IPS-NIHi11 (cell line): ENCODE measurements at regions not wholly inside any gene's neighbourhood (a gene's known extent, or its start where the extent isn't known, plus 50 kb on each side); places are given as distances from the start of the nearest gene placed in this dataset.
A peak's percentile ranks its signal among the peaks of the same experiment; 100 is the strongest.

ENCODE experiments used
- DNase-seq: peaks from one replicate; pipeline ENCODE4 v3.0.0; 2012; ENCODE audit warnings: mixed read lengths, low spot score

DNA sequence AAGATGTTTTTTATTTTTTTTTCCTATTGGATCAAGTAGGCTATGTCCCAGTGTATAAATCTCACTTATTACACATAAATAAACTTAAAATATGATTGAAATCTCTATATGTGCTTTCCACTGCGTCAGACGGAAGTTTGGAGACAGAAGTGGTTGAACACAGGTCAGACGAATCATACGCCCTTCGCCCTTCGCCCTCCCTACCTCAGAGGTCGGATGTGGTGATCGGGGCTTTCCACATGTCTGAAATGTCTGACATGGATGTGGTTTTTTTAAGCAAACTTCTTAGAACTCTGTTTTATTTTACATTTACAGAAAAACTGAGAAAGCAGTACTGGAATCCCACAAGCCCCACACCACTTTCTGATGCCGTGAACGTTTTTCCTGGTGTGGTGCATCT lies 344.4 kb downstream of the THBS2 start:
- DNase-seq, result no peak

DNA sequence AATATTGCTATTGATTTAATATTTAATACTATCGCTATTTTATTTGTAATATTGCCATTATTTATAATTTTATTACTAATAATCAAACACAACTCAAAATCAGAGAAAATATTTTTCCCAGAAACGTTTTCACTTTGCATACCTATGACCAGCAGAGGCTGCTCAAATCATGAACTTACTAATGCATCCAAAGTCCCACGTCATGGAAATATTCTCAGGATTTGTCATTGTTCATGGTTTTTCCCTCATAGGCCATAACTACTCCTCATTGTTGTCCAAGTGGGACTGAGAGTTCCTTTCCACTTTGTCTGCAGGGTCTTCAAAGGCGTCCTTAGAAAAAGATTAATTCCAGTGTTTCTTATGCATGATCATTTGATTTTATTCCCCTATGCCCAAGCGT lies 344.8 kb downstream of the THBS2 start:
- DNase-seq, result no peak

DNA sequence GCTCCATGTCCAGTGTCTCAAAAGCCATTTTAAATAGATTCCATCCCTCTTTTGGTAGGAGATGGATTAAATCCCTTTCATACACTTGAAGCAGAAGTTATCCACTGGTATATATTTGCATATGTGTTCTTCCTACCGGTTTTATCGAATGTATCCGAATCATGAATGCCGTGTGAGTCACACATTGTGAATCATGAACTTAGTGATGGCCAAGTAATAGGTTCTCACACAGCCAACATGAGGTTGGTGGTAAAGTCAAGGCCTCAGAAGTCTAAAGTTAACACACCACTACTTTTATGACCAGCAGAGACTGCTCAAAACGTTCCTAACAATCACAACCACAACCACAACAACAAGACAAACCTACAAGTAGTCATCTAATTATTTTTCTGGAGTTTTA lies 345.5 kb downstream of the THBS2 start:
- no peak for DNase-seq

DNA sequence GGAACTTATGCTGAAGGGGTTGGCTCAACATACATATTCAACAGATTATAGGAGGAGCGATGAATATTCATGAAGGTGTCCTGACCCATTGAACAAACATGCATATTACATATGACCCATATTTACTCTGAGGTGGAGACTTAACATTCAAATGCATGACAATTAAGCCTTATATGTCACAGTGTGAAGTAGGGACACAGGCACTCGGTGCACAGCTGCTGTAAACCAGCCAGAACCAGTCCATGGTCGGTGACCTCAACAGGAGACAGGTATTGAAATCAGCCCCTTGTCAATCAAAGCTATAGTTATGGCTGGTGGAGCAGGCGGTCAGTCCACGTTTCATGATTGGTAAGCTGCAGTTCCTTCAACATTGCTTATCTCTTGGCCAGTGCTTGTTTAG lies 347.3 kb downstream of the THBS2 start:
- DNase-seq, result no peak

DNA sequence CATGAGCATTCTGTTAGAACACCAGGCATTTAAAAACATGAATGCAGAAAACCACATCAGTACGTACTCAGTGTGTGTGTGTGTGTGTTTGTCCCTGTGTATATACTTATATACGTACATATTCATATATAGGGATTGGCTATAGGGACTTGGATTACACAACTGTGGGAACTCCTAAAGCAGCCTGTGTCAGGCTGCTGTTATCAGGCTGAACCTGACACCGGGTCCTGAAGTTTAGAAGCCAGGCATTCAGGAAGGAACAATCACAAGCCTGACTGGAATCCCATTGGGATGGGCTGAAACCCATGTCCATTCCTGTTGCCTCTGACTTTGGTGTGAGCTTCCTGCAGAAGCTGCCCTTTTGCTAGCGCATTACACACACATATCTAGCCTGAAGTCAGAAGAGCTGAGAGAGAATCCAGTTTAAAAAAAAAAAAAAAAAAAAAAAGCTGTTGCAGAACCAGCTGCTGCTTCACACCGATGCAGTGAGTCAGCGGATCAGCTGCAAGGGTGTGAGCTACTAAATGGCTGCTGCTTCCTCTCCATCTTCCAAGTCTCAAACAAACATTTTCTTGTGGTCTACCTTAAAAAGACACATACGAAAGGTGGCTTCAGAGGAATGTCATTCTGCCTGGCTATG lies 348.1 kb downstream of the THBS2 start:
- no peak for DNase-seq

DNA sequence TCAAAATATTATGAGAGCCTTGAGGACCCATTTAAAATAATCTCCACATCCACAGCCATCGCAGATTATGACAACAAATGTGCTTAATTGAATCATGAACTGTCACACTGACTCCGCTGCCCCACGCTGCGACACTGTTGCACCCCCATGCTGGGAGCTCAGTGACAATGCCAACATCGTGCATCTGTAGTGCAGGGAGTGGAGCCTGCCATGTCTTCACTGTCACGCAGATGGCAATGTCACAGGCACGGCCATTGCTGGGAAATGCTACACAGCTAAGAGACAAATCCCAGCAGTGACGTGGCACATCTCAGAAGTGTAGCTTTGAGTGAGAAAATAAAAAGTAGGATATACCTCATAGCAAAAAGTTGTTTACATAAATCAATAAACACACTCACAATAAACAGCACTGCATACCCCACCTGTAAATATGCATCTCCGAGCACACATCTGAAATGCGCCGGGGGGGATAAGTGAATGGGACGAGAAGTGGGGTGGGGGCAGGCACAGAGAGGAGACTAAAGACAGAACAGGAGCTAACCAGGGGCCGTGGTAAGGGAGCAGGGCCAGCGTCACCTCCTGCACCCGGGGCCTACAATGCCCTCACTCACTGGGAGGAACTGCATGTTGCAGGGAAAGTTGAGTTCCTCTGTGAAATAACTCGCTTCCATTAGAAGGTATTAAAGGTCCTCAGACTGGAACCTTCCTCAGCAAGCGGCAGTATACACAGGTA lies 349.9 kb downstream of the THBS2 start:
- DNase-seq, result no peak

DNA sequence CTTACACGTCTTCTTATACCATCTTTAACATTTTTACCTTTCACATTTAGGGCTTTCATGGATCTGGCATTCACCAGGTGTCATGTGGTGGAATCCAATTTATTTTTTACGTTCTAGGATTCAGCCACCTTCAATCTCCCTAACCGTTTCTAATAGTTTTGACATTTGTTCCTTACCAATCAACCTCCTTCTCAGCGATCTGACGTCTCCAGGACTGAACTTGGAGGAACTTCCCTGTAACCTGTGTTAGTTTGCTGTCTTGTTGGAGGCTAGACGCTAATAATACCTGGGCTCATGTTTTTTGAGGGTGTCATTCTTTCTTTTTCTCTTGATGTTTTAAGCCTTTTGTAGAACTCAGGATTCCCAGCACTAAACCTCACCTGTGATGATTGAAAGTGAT lies 351.6 kb downstream of the THBS2 start:
- DNase-seq, result no peak

DNA sequence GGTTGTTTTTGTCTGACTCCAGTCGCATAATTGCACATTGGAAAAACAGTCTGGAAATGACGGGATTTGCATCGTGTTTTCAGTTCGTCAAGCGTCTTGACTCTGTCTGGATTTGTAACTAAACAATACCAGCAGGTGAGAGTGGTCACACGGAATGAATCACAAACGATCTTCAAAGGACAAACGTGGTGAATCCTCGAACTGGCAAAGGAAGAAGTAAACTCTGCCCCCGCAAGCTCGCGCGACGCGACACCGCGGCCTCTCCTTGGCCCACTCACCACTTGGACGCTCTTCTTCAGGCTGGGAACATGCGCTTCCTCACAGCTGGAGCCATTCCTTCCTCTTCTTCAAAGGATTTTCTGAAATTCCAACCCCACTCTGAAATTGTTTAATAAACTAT lies 352.6 kb downstream of the THBS2 start:
- DNase-seq, result no peak

DNA sequence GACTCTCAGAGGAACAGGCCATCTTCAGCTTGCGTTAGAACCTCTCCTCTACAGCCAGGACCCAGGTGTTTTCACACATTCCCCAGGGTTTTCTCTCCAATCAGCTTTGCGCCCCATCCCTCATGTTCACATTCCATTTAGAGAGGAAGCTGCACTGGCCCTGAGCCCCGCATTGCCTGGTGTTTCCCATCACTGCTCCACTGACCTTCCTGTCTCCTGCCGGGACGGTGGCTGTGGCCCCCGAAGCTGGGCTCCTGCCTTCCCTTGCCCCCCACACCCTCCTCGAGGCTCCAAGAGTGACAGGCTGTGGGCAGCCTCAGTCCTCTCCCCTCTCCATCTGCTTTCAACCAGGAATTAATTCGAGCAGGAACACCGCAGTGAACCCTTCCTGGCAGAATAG lies 357.3 kb downstream of the THBS2 start:
- DNase-seq, result no peak

DNA sequence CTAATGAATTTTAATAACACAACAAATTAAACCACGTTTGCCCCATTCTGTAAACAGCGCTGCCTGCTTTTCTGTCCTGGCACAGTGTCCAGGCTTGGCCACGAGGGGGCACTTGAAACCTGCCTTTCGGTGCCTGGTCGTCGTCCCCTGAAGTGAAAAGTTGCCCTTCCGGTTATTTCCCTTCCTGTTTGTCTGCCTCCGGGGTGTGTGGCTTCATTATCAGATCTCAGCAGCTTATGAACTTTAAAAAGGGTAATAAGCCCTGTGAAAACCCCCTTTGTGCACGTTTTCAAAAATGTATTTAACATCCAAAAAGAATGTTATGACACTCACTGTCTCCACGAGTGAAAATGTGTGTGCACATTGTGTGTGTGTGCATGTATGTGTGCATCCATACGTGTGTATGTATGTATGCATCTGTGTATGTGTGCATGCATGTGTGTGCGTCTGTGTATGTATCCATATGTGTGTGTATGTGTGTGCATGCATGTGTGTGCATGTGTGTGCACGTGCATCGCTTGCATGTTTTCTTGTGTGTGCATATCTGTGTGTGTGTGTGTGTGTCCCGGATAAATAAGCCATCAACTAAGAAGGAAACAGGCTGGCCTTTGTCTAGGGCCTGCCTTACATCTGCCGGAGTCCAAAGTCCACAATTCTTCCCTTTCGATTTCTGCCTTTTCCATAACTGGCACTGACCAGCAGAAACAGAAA lies 358.4 kb downstream of the THBS2 start:
- DNase-seq, result peak; percentile 91

DNA sequence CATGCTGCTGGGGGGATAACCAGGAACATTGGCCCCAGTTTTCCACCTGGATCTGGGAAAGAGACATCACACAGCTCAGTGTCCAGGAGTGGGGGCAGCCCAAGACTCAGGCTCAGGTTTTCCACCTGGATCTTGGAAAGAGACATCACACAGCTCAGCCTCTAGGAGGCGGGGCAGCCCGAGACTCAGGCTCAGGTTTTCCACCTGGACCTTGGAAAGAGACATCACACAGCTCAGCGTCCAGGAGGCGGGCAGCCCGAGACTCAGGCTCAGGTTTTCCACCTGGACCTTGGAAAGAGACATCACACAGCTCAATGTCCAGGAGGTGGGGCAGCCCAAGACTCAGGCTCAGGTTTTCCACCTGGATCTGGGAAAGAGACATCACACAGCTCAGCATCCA lies 361.6 kb downstream of the THBS2 start:
- DNase-seq, result no peak

DNA sequence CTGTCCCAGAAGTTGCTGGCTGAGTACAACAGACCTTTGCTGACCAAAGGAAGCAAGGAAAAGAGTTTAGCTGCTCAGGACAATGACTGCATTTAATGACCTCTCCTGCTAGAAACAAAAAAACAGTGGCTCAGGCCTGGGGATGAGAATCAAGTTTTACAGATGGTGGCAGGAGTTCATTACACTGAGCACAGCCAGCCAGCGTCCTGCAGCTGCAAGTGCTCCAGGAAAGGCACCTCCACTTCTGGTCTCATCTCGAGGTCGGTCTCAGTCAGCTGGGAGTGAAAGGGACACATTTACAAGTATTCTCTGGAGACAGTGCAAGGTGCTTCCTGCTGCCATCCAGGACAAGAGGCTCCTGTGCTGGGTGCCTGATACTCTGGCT lies 362.7 kb downstream of the THBS2 start:
- DNase-seq, result no peak

DNA sequence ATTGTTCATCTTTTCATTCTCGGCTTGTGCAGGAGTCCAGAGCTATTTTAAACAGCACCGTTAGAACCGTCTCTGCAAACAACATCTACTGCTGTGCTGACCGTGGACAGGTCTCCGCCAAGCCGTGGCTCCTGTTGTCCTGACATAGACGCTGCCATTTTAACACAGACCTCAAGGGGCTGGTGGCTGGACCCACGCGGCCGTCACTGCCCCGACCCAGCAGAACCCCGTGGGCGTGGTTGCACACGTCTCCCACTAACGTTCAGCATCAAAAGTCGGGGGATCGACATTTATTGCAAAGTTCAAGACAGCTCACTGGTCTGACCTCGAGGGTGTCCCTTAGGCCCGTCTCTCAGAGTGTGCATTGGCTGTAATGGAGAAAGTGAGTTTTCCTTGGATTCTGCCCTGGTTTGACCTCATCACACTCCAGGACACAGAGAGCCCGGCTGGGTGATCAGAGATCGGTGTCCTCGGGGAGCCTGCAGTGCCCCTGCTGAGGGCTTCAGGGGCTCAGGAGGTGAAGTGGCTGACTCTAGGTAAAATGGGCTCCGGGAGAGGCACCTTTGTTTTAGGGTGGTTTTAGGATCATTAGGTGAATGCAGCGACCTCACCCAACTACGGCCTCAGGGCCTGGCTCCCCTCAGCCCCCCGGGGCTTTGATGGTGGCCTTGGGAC lies 363.2 kb downstream of the THBS2 start:
- DNase-seq, result no peak

DNA sequence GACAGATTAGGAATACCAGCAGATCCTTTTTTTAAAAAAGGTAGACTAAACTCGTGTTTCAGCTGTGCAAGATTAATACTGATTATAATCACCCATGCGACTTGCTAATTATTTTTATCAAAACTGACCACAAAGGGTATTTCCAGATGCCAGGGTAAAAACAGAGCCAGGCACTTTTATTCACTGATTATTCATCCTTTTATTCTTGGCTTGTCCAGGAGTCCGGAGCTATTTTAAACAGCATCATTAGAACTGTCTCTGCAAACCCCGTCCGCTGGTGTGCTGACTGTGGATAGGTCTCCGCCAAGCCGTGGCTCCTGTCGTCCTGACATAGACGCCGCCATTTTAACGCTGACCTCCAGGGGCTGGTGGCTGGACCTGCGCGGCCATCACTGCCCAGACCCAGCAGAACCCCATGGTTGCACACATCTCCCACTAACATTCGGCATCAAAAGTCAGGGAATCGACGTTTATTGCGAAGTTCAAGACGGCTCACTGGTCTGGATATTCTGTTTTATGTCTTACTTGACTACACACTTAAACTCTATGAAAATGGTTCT lies 364.8 kb downstream of the THBS2 start:
- DNase-seq, result no peak

DNA sequence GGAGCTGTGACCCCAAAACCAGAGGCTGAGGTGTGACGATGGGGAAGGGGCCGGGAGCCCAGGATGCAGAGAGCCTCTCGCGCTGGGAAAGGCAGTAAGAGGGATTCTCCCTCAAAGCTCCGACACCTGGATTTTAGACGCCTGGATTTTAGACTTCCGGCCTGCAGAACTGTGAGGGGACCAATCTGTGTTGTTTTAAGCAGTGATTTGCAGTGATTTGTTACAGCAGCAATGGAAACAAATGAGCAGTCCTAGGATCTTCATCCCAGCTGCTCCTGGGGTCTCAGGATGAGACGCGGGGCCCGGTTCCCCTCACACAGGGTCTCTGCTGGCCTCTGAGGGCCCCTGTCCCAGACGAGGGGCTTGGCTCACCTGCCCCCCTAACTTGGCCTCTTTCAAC lies 365.5 kb downstream of the THBS2 start:
- DNase-seq, result no peak

DNA sequence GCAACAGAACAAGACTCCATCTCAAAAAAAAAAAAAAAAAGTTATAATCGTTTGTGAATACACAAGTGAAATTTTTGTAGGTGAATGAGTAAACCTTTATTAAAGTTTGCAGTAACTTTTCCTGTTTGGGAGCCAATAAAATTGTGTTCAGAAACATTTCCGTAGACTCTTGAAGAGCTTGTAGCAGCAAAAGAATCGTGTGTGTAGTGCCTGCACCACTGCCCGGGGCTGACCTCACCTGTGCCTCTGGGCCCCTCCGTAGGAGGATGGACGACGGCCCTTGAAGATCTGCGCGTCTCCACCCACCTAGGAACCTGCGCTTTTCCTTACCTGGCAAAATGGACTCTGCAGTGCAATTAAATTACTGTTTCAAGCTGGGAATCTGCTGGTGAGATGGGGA lies 366.0 kb downstream of the THBS2 start:
- DNase-seq, result no peak

DNA sequence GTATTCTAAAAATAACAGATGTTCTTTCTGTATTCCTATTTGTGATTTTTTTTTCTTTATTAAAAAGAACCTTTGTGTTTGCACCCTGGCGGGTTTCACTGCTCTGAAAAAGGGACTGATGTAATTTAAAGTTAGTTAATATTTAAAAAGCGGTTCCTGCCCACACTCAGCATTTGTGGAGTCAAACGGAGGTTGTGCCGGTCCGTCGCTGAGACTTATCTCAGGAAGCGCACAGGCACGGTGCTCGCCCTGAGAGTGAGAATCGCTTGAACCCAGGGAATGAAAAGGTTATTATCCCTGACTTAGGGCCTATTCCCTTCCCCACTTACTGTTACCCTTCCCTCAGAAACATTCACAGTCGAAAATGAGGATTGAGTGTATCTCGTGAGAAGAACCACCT lies 366.7 kb downstream of the THBS2 start:
- DNase-seq, result no peak

DNA sequence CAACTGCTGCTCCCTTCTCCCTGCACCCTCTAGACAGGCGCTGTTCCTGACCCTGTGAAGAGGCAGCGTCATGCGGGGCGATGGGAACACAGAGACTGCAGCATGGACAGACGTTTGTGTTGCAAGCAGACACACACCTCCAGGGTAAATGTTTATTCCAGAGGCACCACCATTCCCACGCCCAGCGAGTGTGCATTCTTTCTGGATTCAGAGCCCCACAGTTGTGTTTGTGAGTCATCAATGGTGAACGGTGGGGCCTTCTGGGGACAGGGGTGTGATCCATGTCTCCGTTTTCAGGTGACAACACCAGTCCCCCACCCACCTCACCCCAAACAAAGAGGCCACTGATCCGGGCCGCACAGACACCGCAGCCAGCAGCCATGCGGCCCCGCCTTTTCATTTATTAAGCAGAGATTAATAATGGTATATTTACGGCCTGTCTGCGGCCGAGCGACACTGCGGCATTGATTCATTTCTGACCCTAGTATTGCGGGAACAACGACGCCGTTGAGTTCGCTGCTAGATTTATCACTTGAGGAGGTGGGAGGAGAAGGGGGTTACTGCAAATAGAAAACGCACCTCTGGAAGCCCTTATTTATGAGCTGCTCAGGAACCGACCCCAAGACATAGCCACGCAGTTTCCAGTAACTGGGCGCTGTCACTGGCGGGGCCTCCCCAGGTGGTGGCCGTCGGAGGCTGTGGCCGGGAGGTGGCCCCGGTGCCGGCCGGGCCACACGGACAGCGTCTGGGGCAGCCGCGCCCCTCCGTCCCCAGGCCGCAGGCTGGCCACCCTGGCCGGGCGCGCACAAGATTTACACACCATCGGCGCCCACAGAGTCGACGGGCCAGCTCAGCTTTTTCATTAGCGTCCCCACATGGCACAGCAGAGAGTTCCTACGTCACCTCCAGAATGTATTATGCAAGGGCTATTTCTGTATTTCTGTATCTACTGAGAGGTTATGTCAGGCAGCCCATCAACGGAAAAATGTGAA lies 367.6 kb downstream of the THBS2 start:
- DNase-seq, result no peak

DNA sequence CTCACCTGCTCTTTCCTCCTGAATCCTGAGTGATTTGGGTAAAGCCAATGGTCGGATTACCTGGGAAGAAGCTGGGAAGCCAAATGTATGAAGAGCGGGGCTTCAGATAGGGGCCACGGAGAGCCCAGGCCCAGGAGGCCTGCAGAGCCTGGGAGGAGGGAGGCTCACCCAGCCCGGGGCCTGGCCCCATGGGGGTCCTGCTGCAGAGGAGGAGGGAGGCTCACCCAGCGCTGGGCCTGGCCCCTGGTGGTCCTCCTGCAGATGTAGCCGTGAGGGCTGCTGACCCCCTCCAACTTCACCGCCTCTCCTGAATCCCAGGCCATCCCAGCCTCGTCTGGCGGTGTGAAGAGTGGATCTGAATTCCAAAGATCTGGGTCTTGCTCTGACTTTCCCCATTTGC lies 368.4 kb downstream of the THBS2 start:
- no peak for DNase-seq

DNA sequence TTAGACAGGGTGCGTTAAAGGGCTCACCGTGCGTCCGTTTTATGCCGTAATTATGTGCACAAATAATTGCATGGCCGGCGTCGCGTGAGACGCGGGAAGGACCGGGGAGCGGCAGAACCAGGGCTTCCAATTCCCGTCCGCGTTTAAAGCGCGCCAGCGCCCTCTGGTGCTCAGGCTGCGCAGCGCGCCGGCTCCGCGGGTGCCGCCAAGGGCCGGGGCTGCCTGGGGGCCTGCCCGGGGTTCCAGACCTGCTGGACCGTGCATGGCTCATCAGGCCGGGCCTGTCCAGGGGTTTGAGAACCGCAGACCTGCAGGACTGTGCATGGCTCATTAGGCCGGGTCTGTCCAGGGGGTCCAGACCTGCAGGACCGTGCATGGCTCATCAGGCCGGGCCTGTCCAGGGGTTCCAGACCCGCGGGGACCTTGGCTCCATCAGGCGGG lies 369.0 kb downstream of the THBS2 start:
- peak; percentile 98 for DNase-seq

DNA sequence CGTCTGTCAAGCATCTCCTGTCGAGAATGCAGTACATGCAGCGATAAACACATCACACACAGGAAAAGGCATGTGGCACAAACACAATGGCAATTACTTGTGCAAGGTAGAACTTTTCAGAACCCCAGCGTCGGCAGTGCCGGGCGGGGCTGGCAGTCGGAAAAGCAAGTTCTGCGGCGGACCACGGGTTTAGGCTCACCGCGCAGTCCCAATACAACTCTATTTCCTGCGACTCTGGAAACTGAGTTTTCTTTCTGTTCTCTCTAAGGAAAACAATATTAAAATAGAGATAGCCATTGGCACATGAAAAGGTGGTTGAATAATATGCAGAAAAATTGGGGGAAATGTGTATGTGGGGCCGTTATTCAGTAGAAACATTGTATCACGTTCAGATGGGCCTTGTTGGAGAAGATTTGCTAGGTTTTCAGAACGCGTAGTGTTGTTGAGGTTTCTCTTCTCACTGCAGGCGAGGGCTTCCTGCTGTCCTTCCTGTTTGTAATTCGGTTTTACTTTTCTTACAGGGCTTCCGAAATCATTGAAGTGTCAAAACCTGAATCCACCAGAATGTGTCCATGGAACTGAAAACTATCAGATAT lies 369.5 kb downstream of the THBS2 start:
- no peak for DNase-seq
